Hepatocyte (in vitro differentiated cells): ENCODE measurements at regions not wholly inside any gene's neighbourhood (a gene's known extent, or its start where the extent isn't known, plus 50 kb on each side); places are given as distances from the start of the nearest gene placed in this dataset.

ENCODE experiments used
- EZH2phosphoT487 ChIP-seq: fragments of 200-600 bp; sonication (generic); IDR thresholded peaks from one replicate; pipeline ENCODE4 v1.6.1; 2018; ENCODE audit warnings: antibody characterized with exemption, mild to moderate bottlenecking, low read depth, moderate library complexity; ENCODE audit not compliant: unreplicated experiment, severe bottlenecking
- TF ChIP-seq, protein P1 (sequence below): fragments of 200-600 bp; sonication (generic); IDR thresholded peaks from 2 replicates; pipeline ENCODE4 v1.5.1; 2016; ENCODE audit warnings: antibody characterized with exemption, mild to moderate bottlenecking; ENCODE audit not compliant: poor library complexity

DNA sequence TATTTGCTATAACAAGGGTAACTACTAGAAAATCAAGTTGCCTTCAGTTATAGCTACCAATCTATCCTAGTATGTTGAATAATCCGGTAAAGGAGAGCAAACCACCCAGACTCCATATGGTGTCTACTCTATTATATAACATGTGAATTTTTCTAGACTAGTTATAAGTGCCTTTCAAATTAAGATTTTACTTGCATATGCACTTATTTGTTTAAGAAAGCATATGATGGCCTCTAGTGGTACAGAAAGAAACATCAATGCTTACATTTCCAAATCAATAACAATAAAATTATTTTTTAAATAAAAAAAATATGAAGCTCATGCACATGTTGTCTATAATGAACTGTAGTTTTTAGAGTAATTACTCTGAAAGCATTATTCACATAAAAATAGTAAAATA lies 1516.4 kb upstream of the PABPC4L start:
- TF ChIP-seq, protein P1, sequence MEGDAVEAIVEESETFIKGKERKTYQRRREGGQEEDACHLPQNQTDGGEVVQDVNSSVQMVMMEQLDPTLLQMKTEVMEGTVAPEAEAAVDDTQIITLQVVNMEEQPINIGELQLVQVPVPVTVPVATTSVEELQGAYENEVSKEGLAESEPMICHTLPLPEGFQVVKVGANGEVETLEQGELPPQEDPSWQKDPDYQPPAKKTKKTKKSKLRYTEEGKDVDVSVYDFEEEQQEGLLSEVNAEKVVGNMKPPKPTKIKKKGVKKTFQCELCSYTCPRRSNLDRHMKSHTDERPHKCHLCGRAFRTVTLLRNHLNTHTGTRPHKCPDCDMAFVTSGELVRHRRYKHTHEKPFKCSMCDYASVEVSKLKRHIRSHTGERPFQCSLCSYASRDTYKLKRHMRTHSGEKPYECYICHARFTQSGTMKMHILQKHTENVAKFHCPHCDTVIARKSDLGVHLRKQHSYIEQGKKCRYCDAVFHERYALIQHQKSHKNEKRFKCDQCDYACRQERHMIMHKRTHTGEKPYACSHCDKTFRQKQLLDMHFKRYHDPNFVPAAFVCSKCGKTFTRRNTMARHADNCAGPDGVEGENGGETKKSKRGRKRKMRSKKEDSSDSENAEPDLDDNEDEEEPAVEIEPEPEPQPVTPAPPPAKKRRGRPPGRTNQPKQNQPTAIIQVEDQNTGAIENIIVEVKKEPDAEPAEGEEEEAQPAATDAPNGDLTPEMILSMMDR = peak; percentile 37
- TF ChIP-seq EZH2phosphoT487 = no peak
